GM10248 (cell line): ENCODE measurements at regions not wholly inside any gene's neighbourhood (a gene's known extent, or its start where the extent isn't known, plus 50 kb on each side); places are given as distances from the start of the nearest gene placed in this dataset.

Experiments used
- CTCF ChIA-PET: fragments of 300-600 bp; sonication (Branson Sonifier 250); formaldehyde crosslinking; extraction: SDS; loops from one replicate; lab custom pipeline; 2021; ENCODE audit warnings: antibody characterized with exemption; lab: Yijun Ruan, JAX
- POLR2A ChIA-PET: fragments of 350-650 bp; sonication (Branson Sonifier 250); formaldehyde crosslinking; extraction: SDS; loops from one replicate; lab custom pipeline; 2020; ENCODE audit warnings: antibody characterized with exemption; lab: Yijun Ruan, JAX
- DNase-seq: peaks from one replicate; pipeline ENCODE4 v3.0.0; 2012; ENCODE audit errors: extremely low spot score
- CTCF ChIP-seq: IDR thresholded peaks from 2 replicates; pipeline ENCODE4 v1.5.1; 2012; ENCODE audit warnings: mild to moderate bottlenecking, low read depth; ENCODE audit errors: extremely low read depth, missing control alignments, control extremely low read depth

- POLR2A ChIA-PET: no interaction called here
Observed at GRCh38 chr14:71721791-71722190, 210.4 kb upstream of the RGS6 start.

GRCh38 chr14:71722885-71723284, 209.3 kb upstream of the RGS6 start:
- no peak for TF ChIP-seq CTCF
- ChIA-PET POLR2A (no interaction called here), CTCF (interaction anchor here (1.4 kb wide), 1 partner anchor 30 kb away, joined by 4 read pairs; no protein-coding TSS in a partner anchor)
- DNase-seq: no peak

More at GRCh38 chr14:71721791-71722190, 210.4 kb upstream of the RGS6 start:
- CTCF ChIA-PET: interaction anchor here (1.0 to 1.8 kb wide), 3 partner anchors 10 to 38 kb away, joined by 3 to 6 read pairs (median 4); no protein-coding TSS in a partner anchor
- no peak for TF ChIP-seq CTCF
- DNase-seq: no peak

GRCh38 chr14:71725922-71726579, 206.2 kb upstream of the RGS6 start:
- CTCF ChIA-PET: interaction anchor here (1.4 to 2.2 kb wide), 2 partner anchors 14 to 15 kb away, joined by 4 to 8 read pairs; no protein-coding TSS in a partner anchor
- POLR2A ChIA-PET: no interaction called here
- no peak for DNase-seq
- TF ChIP-seq CTCF: no peak

GRCh38 chr14:71726580-71727021, 205.6 kb upstream of the RGS6 start:
- DNase-seq: no peak
- ChIA-PET POLR2A (no interaction called here), CTCF (no interaction called here)
- no peak for TF ChIP-seq CTCF

- ChIA-PET CTCF (no interaction called here), POLR2A (no interaction called here)
- TF ChIP-seq CTCF: no peak
- no peak for DNase-seq
Observed at GRCh38 chr14:71728386-71728785, 203.8 kb upstream of the RGS6 start.

- TF ChIP-seq CTCF: no peak
- CTCF ChIA-PET: interaction anchor here (2.3 kb wide), 1 partner anchor 12 kb away, joined by 6 read pairs; no protein-coding TSS in a partner anchor
- POLR2A ChIA-PET: no interaction called here
- no peak for DNase-seq
Observed at GRCh38 chr14:71729596-71729995, 202.6 kb upstream of the RGS6 start.
